ENCODE measurements at regions not wholly inside any gene's neighbourhood (a gene's known extent, or its start where the extent isn't known, plus 50 kb on each side); places are given as distances from the start of the nearest gene placed in this dataset.

GRCh38 chrX:129247642-129248041 is 275.6 kb downstream of the SMARCA1 start:
- Histone ChIP-seq H3K36me3 (ENCODE audit: insufficient read depth, low read length) (no peaks in the 10 kb centered on the region), H3F3A (ENCODE audit: insufficient read depth, low read length) (no peaks in the 10 kb centered on the region), H3K4me3 (ENCODE audit: low read depth, low read length, poor library complexity, severe bottlenecking) (no peak overlapping the region), H3K4me1 (ENCODE audit: insufficient read depth, low read length, severe bottlenecking) (no peaks in the 10 kb centered on the region), H3K9ac (ENCODE audit: low read length) (no peak overlapping the region), H3K4me2 (ENCODE audit: low read length) (no peak overlapping the region), H2AFZ (ENCODE audit: low read length) (no peak overlapping the region), H3K27me3 (ENCODE audit: insufficient read depth, low read length) (no peaks in the 10 kb centered on the region), H4K20me1 (ENCODE audit: insufficient read depth, low read length) (no peaks in the 10 kb centered on the region), H3K9me3 (ENCODE audit: low read length) (no peaks in the 10 kb centered on the region), H3K9me2 (ENCODE audit: low read depth, low read length) (no peaks in the 10 kb centered on the region), H3K27ac (ENCODE audit: low read depth, low read length, poor library complexity, severe bottlenecking) (no peak overlapping the region), H3K79me2 (ENCODE audit: insufficient read depth, low read length) (no peaks in the 10 kb centered on the region)
- TF ChIP-seq CTCF (IDR thresholded peaks at IDR 0.05; ENCODE audit: low read length) (no peak), EZH2 (IDR thresholded peaks at IDR 0.05; ENCODE audit: borderline replicate concordance, low read length) (no peak)

- Histone ChIP-seq H3K4me1 (ENCODE audit: insufficient read depth, low read length, severe bottlenecking) (no peaks in the 10 kb centered on the region), H3K9ac (ENCODE audit: low read length) (no peak overlapping the region), H3K27ac (ENCODE audit: low read depth, low read length, poor library complexity, severe bottlenecking) (no peak overlapping the region), H3K9me3 (ENCODE audit: low read length) (no peaks in the 10 kb centered on the region), H3K79me2 (ENCODE audit: insufficient read depth, low read length) (no peaks in the 10 kb centered on the region), H3K9me2 (ENCODE audit: low read depth, low read length) (no peaks in the 10 kb centered on the region), H3K4me2 (ENCODE audit: low read length) (no peak overlapping the region), H2AFZ (ENCODE audit: low read length) (no peak overlapping the region), H4K20me1 (ENCODE audit: insufficient read depth, low read length) (no peaks in the 10 kb centered on the region), H3K4me3 (ENCODE audit: low read depth, low read length, poor library complexity, severe bottlenecking) (no peak overlapping the region), H3K27me3 (ENCODE audit: insufficient read depth, low read length) (no peaks in the 10 kb centered on the region), H3F3A (ENCODE audit: insufficient read depth, low read length) (no peaks in the 10 kb centered on the region), H3K36me3 (ENCODE audit: insufficient read depth, low read length) (no peaks in the 10 kb centered on the region)
- TF ChIP-seq EZH2 (IDR thresholded peaks at IDR 0.05; ENCODE audit: borderline replicate concordance, low read length) (no peak), CTCF (IDR thresholded peaks at IDR 0.05; ENCODE audit: low read length) (no peak)
Observed at GRCh38 chrX:129239371-129239770, 283.9 kb downstream of the SMARCA1 start.

DNA sequence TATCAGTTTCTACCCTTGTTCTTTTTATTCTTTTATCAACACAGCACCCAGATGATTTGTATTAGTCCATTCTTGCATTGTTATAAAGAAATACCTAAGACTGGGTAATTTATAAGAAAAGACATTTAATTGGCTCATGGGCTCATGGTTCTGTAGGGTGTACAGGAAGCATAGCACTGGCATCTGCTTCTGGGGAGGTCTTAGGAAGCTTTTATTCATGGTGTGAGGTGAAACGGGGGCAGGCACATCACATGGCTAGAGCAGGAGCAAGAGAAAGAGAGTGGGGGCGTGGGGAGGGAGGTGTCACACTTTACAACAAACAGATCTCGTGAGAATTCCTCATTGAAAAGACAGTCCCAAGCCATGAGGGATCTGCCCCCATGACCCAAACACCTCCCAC is 285.3 kb downstream of the SMARCA1 start:
- Histone ChIP-seq H3K27ac (ENCODE audit: low read depth, low read length, poor library complexity, severe bottlenecking) (no peak overlapping the region), H3K9me3 (ENCODE audit: low read length) (no peaks in the 10 kb centered on the region), H3K79me2 (ENCODE audit: insufficient read depth, low read length) (no peaks in the 10 kb centered on the region), H3K36me3 (ENCODE audit: insufficient read depth, low read length) (no peaks in the 10 kb centered on the region), H3K27me3 (ENCODE audit: insufficient read depth, low read length) (no peaks in the 10 kb centered on the region), H2AFZ (ENCODE audit: low read length) (no peak overlapping the region), H3K9me2 (ENCODE audit: low read depth, low read length) (no peaks in the 10 kb centered on the region), H3K9ac (ENCODE audit: low read length) (no peak overlapping the region), H3K4me2 (ENCODE audit: low read length) (no peak overlapping the region), H3K4me3 (ENCODE audit: low read depth, low read length, poor library complexity, severe bottlenecking) (no peak overlapping the region), H3F3A (ENCODE audit: insufficient read depth, low read length) (no peaks in the 10 kb centered on the region), H3K4me1 (ENCODE audit: insufficient read depth, low read length, severe bottlenecking) (no peaks in the 10 kb centered on the region), H4K20me1 (ENCODE audit: insufficient read depth, low read length) (no peaks in the 10 kb centered on the region)
- TF ChIP-seq EZH2 (IDR thresholded peaks at IDR 0.05; ENCODE audit: borderline replicate concordance, low read length), result no peak
- no peak for TF ChIP-seq CTCF (IDR thresholded peaks at IDR 0.05; ENCODE audit: low read length)

Measured in OCI-LY1 (cell line).